K562 (cell line): ENCODE measurements at regions not wholly inside any gene's neighbourhood (a gene's known extent, or its start where the extent isn't known, plus 50 kb on each side); places are given as distances from the start of the nearest gene placed in this dataset.
A peak's percentile ranks its signal among the peaks of the same experiment; 100 is the strongest.

ENCODE experiments used
- ATAC-seq: fragments of 200-7000 bp; cut with Tn5 transposase; 3 replicates; pipeline ENCODE4 v1.9.1; 2020; ENCODE audit warnings: moderate library complexity
- BruUV-seq: library from RNA; stranded (reverse); fragments of 400-500 nt; replicated peaks from 2 replicates; lab custom pipeline; 2021; lab: Mats Ljungman, UMichigan
- CTCF ChIA-PET: fragments of 300-600 bp; formaldehyde crosslinking; extraction: SDS; loops from one replicate; lab custom pipeline; 2021; ENCODE audit warnings: low intra/inter-chr PET ratio; lab: Yijun Ruan, JAX
- POLR2A ChIA-PET: fragments of 300-600, 350-650 bp; sonication (Branson Sonifier 250); formaldehyde crosslinking; extraction: SDS; loops from one replicate; lab custom pipeline; 2021; ENCODE audit warnings: antibody characterized with exemption, inconsistent platforms; lab: Yijun Ruan, JAX
- DNase-seq, 4 experiments: peaks; one replicate each; pipeline versions ENCODE4 v3.0.0 to v3.0.0-alpha.2; 2011 to 2018; ENCODE audit warnings: low spot score in 3 of 4, mixed read lengths in 3 of 4; ENCODE audit errors: extremely low read depth in 1 of 4
- FAIRE-seq: peaks from 2 replicates; lab custom pipeline; 2011; peaks lifted over from hg19 to GRCh38; lab: Jason Lieb, UNC
- H2AFZ ChIP-seq: 2 replicates; pipeline ENCODE4 v1.6.0; 2011; ENCODE audit warnings: low read depth, low read length, control low read depth, inconsistent platforms
- H3K27ac ChIP-seq: fragments of 200-600 bp; 3 replicates; pipeline ENCODE4 v1.8.0; 2011; ENCODE audit warnings: low read depth, mild to moderate bottlenecking, control low read depth, inconsistent platforms, low read length, moderate library complexity, mixed read lengths; ENCODE audit errors: extremely low read depth
- H3K27me3 ChIP-seq, 2 experiments: fragments of 300-600 bp in 1 of 2; 2 replicates in 1 of 2; 3 replicates in 1 of 2; pipeline versions ENCODE4 v1.6.0 to v1.8.0; 2011; ENCODE audit warnings: inconsistent platforms in 2 of 2, low read length in 2 of 2, mild to moderate bottlenecking in 1 of 2, mixed read lengths in 1 of 2, moderate library complexity in 1 of 2; ENCODE audit not compliant: control insufficient read depth in 2 of 2, insufficient read depth in 2 of 2
- H3K36me3 ChIP-seq: fragments of 300-600 bp; 3 replicates; pipeline ENCODE4 v1.8.0; 2011; ENCODE audit warnings: mild to moderate bottlenecking, low read length, inconsistent platforms; ENCODE audit not compliant: control insufficient read depth, insufficient read depth
- H3K4me1 ChIP-seq, 2 experiments: fragments of 200-600 bp in 1 of 2; replicated peaks in 1 of 2; 2 replicates in 1 of 2; 3 replicates in 1 of 2; pipeline versions ENCODE4 v1.5.1 to v1.8.0; 2011; ENCODE audit warnings: inconsistent platforms in 2 of 2, low read length in 2 of 2, mild to moderate bottlenecking in 1 of 2, mixed read lengths in 1 of 2, moderate library complexity in 1 of 2; ENCODE audit not compliant: control insufficient read depth in 2 of 2, insufficient read depth in 2 of 2
- H3K4me2 ChIP-seq: 2 replicates; pipeline ENCODE4 v1.6.1; 2011; ENCODE audit warnings: low read length, control low read depth, inconsistent platforms, mixed read lengths; ENCODE audit not compliant: insufficient read depth
- H3K4me3 ChIP-seq: fragments of 200-600 bp; sonication (generic), shearing (Covaris generic); 2 replicates; pipeline ENCODE4 v1.5.1; 2016; ENCODE audit warnings: control low read depth, inconsistent platforms
- H3K79me2 ChIP-seq: fragments of 200-600 bp; 3 replicates; pipeline ENCODE4 v1.8.0; 2011; ENCODE audit warnings: low read length, inconsistent platforms; ENCODE audit not compliant: control insufficient read depth, insufficient read depth
- H3K9ac ChIP-seq, 2 experiments: 2 replicates each; pipeline versions ENCODE4 v1.6.0 to v1.6.1; 2011; ENCODE audit warnings: low read depth in 2 of 2, low read length in 2 of 2, control low read depth in 1 of 2, inconsistent platforms in 1 of 2, mild to moderate bottlenecking in 1 of 2, mixed read lengths in 1 of 2; ENCODE audit not compliant: insufficient read depth in 1 of 2
- H3K9me1 ChIP-seq: one replicate; pipeline ENCODE4 v1.6.0; 2011; ENCODE audit warnings: inconsistent platforms, mild to moderate bottlenecking, low read length, moderate library complexity; ENCODE audit not compliant: control insufficient read depth, insufficient read depth
- H3K9me3 ChIP-seq: replicated peaks from 2 replicates; pipeline ENCODE4 v1.5.1; 2011; ENCODE audit warnings: low read depth, low read length, inconsistent platforms; ENCODE audit not compliant: control insufficient read depth, insufficient read depth
- H4K20me1 ChIP-seq: replicated peaks from 2 replicates; pipeline ENCODE4 v1.6.1; 2011; ENCODE audit warnings: low read length, inconsistent platforms, mixed read lengths; ENCODE audit not compliant: control insufficient read depth, insufficient read depth
- CBFA2T2 ChIP-seq: fragments of 450-650 bp; conservative IDR thresholded peaks from 2 replicates; pipeline ENCODE4 v1.6.1; 2017; ENCODE audit warnings: mild to moderate bottlenecking
- CREM ChIP-seq: IDR thresholded peaks from 2 replicates; pipeline ENCODE4 v1.6.1; 2014; ENCODE audit warnings: antibody characterized with exemption, low read depth
- RBM25 ChIP-seq: fragments of 200-400 bp; formaldehyde crosslinking; IDR thresholded peaks from 2 replicates; pipeline ENCODE4 v1.6.1; 2018; ENCODE audit warnings: low read length, low read depth, moderate library complexity; ENCODE audit not compliant: severe bottlenecking
- TAL1 ChIP-seq: fragments of 450-650 bp; IDR thresholded peaks from 2 replicates; pipeline ENCODE4 v1.6.1; 2016; ENCODE audit warnings: mild to moderate bottlenecking
- TCF3 ChIP-seq: sonication (generic); formaldehyde crosslinking; IDR thresholded peaks from 2 replicates; pipeline ENCODE4 v1.4.0; 2020; ENCODE audit warnings: mild to moderate bottlenecking, missing genetic modification reagents
- TSHZ1 ChIP-seq: fragments of 250-450 bp; sonication (Bioruptor Pico); IDR thresholded peaks from 2 replicates; pipeline ENCODE4 v1.4.0; 2020; ENCODE audit warnings: mild to moderate bottlenecking, moderate library complexity
- ZNF134 ChIP-seq: fragments of 250-450 bp; sonication (Bioruptor Pico); conservative IDR thresholded peaks from 2 replicates; pipeline ENCODE4 v1.4.0; 2020
- ZNF224 ChIP-seq: sonication (generic); formaldehyde crosslinking; IDR thresholded peaks from 2 replicates; pipeline ENCODE4 v1.8.0; 2022; ENCODE audit warnings: mild to moderate bottlenecking, missing genetic modification reagents
- WGBS: fragments of 100-300 bp; shearing (Covaris generic); methylation state at CpG from one replicate; pipeline ENCODE4 v1.1.6; 2016; ENCODE audit warnings: low coverage, mixed read lengths; ENCODE audit not compliant: insufficient coverage; ENCODE audit errors: missing lambda C conversion rate; 5-methylcytosine and 5-hydroxymethylcytosine counted together
- in situ Hi-C: fragments of 300-500 bp; cut with MboI; formaldehyde crosslinking; loops from 4 replicates; pipeline ENCODE4 v1.15.0; 2018; ENCODE audit warnings: inconsistent platforms, mixed read lengths
- intact Hi-C: fragments of 100-400 bp; cut with micrococcal nuclease; formaldehyde crosslinking; loops from 2 replicates; pipeline ENCODE4 v1.14.2; 2022
- TF ChIP-seq, protein P1 (sequence below): fragments of 250-450 bp; sonication (Bioruptor Pico); IDR thresholded peaks from 2 replicates; pipeline ENCODE4 v1.8.0; 2022; ENCODE audit warnings: inconsistent platforms
- TF ChIP-seq, protein P2 (sequence below): fragments of 250-450 bp; sonication (Bioruptor Pico); IDR thresholded peaks from 2 replicates; pipeline ENCODE4 v1.4.0; 2020

- in situ Hi-C loops, result no loop called here
- BruUV-seq, result no TSS peak
- no peak overlapping the region for H3K4me2 ChIP-seq
- intact Hi-C loops, result no loop called here
- no peaks in the 10 kb centered on the region for H3K9me1 ChIP-seq
- DNase-seq (peak in 2 of 4 experiments; percentile 25 to 34), ATAC-seq (no peak), FAIRE-seq (no peak)
- ChIA-PET POLR2A (interaction anchor here (2.3 kb wide), 1 partner anchor 17 kb away, joined by 6 read pairs; no protein-coding TSS in a partner anchor), CTCF (no interaction called here)
- no peaks in the 10 kb centered on the region for H3K36me3 ChIP-seq
- H3K79me2 ChIP-seq, result no peaks in the 10 kb centered on the region
- peak overlapping the region; percentile 12; the same call in 1 of the 2 replicates for H2AFZ ChIP-seq
- peaks cover 13 to 19% of the 10 kb centered on the region in 2 experiments; a peak in 4 of 5 replicates for H3K4me1 ChIP-seq
- H3K27me3 ChIP-seq, result no peaks in the 10 kb centered on the region
- no peak overlapping the region for H3K9ac ChIP-seq
- H3K9me3 ChIP-seq, result no peaks in the 10 kb centered on the region
- 75% methylated on average over 7 of the region's 7 CpGs for WGBS
- H4K20me1 ChIP-seq, result no peaks in the 10 kb centered on the region
- H3K4me3 ChIP-seq, result no peak overlapping the region
- TF ChIP-seq CREM, result 0 out of 2 replicates have a peak, but pooled peaks have one; percentile 28
- no peak for TF ChIP-seq ZNF134 (CRISPR knock-in tag)
- no peak for TF ChIP-seq TCF3
- H3K27ac ChIP-seq, result no peak overlapping the region; the same call in 2 of the 3 replicates
Measured at GRCh38 chr3:153078826-153079225, 83.2 kb upstream of the RAP2B start.

GRCh38 chr3:153079386-153079785, 82.6 kb upstream of the RAP2B start:
- H3K4me3 ChIP-seq, result no peak overlapping the region
- H3K9ac ChIP-seq, result no peak overlapping the region
- H3K36me3 ChIP-seq, result no peaks in the 10 kb centered on the region
- H3K4me1 ChIP-seq, result peaks cover 13 to 19% of the 10 kb centered on the region in 2 experiments; a peak in 4 of 5 replicates
- ATAC-seq, result peak; percentile 7; the same call in 1 of the 3 replicates
- H3K9me1 ChIP-seq, result no peaks in the 10 kb centered on the region
- peak in 2 of 4 experiments; percentile 28 to 41 for DNase-seq
- no TSS peak for BruUV-seq
- no peak overlapping the region for H3K4me2 ChIP-seq
- POLR2A ChIA-PET, result interaction anchor here (2.3 kb wide), 1 partner anchor 18 kb away, joined by 6 read pairs; no protein-coding TSS in a partner anchor
- CTCF ChIA-PET, result no interaction called here
- FAIRE-seq, result no peak
- H3K27me3 ChIP-seq, result no peaks in the 10 kb centered on the region
- no peak overlapping the region; the same call in 2 of the 3 replicates for H3K27ac ChIP-seq
- H2AFZ ChIP-seq, result peak overlapping the region; percentile 51; the same call in 1 of the 2 replicates
- intact Hi-C loops (no loop called here), in situ Hi-C loops (no loop called here)
- H4K20me1 ChIP-seq, result no peaks in the 10 kb centered on the region
- no peaks in the 10 kb centered on the region for H3K9me3 ChIP-seq
- no peaks in the 10 kb centered on the region for H3K79me2 ChIP-seq
- TF ChIP-seq TCF3, result 0 out of 2 replicates have a peak, but pooled peaks have one; percentile 26
- TF ChIP-seq, protein P1, sequence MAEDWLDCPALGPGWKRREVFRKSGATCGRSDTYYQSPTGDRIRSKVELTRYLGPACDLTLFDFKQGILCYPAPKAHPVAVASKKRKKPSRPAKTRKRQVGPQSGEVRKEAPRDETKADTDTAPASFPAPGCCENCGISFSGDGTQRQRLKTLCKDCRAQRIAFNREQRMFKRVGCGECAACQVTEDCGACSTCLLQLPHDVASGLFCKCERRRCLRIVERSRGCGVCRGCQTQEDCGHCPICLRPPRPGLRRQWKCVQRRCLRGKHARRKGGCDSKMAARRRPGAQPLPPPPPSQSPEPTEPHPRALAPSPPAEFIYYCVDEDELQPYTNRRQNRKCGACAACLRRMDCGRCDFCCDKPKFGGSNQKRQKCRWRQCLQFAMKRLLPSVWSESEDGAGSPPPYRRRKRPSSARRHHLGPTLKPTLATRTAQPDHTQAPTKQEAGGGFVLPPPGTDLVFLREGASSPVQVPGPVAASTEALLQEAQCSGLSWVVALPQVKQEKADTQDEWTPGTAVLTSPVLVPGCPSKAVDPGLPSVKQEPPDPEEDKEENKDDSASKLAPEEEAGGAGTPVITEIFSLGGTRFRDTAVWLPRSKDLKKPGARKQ (CRISPR knock-in tag), result no peak
- no peak for TF ChIP-seq ZNF224
- no peak for TF ChIP-seq RBM25
- TF ChIP-seq CBFA2T2, result peak; percentile 68
- TF ChIP-seq, protein P2, sequence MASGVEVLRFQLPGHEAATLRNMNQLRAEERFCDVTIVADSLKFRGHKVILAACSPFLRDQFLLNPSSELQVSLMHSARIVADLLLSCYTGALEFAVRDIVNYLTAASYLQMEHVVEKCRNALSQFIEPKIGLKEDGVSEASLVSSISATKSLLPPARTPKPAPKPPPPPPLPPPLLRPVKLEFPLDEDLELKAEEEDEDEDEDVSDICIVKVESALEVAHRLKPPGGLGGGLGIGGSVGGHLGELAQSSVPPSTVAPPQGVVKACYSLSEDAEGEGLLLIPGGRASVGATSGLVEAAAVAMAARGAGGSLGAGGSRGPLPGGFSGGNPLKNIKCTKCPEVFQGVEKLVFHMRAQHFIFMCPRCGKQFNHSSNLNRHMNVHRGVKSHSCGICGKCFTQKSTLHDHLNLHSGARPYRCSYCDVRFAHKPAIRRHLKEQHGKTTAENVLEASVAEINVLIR, result no peak
- TF ChIP-seq TAL1, result peak; percentile 37; the same call in 1 of the 2 replicates
- no peak for TF ChIP-seq TSHZ1 (CRISPR knock-in tag)
